DMS153 treated with DMSO at 0.1 percent for 48 hours (cell line): ENCODE measurements at regions not wholly inside any gene's neighbourhood (a gene's known extent, or its start where the extent isn't known, plus 50 kb on each side); places are given as distances from the start of the nearest gene placed in this dataset.

Experiments used
- DNase-seq: peaks from one replicate; lab custom pipeline; 2025; ENCODE audit not compliant: unreplicated experiment; lab: John Stamatoyannopoulos, UW

- DNase-seq, result no peak
Measured at GRCh38 chr7:53940483-53940882, 601.7 kb upstream of the VSTM2A start.

- no peak for DNase-seq
Measured at GRCh38 chr7:53947732-53948131, 594.4 kb upstream of the VSTM2A start.

- no peak for DNase-seq
Measured at GRCh38 chr7:53965716-53966115, 576.5 kb upstream of the VSTM2A start.

GRCh38 chr7:53983480-53983879 is 558.7 kb upstream of the VSTM2A start:
- no peak for DNase-seq

- no peak for DNase-seq
Measured at GRCh38 chr7:53984776-53985175, 557.4 kb upstream of the VSTM2A start.

GRCh38 chr7:53988376-53988775 is 553.8 kb upstream of the VSTM2A start:
- DNase-seq, result no peak

- peak; percentile 76 for DNase-seq
Measured at GRCh38 chr7:53993224-53993623, 549.0 kb upstream of the VSTM2A start.

- no peak for DNase-seq
Measured at GRCh38 chr7:53996876-53997275, 545.3 kb upstream of the VSTM2A start.

GRCh38 chr7:54014765-54015164 is 527.4 kb upstream of the VSTM2A start:
- DNase-seq, result no peak

- no peak for DNase-seq
Measured at GRCh38 chr7:54015251-54015650, 526.9 kb upstream of the VSTM2A start.

- no peak for DNase-seq
Measured at GRCh38 chr7:54037873-54038272, 504.3 kb upstream of the VSTM2A start.

- no peak for DNase-seq
Measured at GRCh38 chr7:54060643-54061042, 481.5 kb upstream of the VSTM2A start.

- DNase-seq, result no peak
Measured at GRCh38 chr7:54066643-54067042, 475.5 kb upstream of the VSTM2A start.

- no peak for DNase-seq
Measured at GRCh38 chr7:54069843-54070242, 472.3 kb upstream of the VSTM2A start.

GRCh38 chr7:54072710-54073109 is 469.5 kb upstream of the VSTM2A start:
- DNase-seq, result no peak

GRCh38 chr7:54076616-54077015 is 465.6 kb upstream of the VSTM2A start:
- DNase-seq, result no peak

GRCh38 chr7:54080525-54080924 is 461.6 kb upstream of the VSTM2A start:
- DNase-seq, result no peak

GRCh38 chr7:54080971-54081370 is 461.2 kb upstream of the VSTM2A start:
- DNase-seq, result no peak

- no peak for DNase-seq
Measured at GRCh38 chr7:54084340-54084739, 457.8 kb upstream of the VSTM2A start.

- DNase-seq, result no peak
Measured at GRCh38 chr7:54090652-54091213, 451.4 kb upstream of the VSTM2A start.

- no peak for DNase-seq
Measured at GRCh38 chr7:54091322-54091721, 450.9 kb upstream of the VSTM2A start.

- no peak for DNase-seq
Measured at GRCh38 chr7:54097886-54098285, 444.3 kb upstream of the VSTM2A start.

- DNase-seq, result no peak
Measured at GRCh38 chr7:54109501-54109900, 432.7 kb upstream of the VSTM2A start.
